ENCODE measurements at regions not wholly inside any gene's neighbourhood (a gene's known extent, or its start where the extent isn't known, plus 50 kb on each side); places are given as distances from the start of the nearest gene placed in this dataset.

GRCh38 chr14:54285030-54285429, 111.8 kb upstream of the CDKN3 start:
- no peaks in the 10 kb centered on the region for H4K20me1 ChIP-seq (ENCODE audit: insufficient read depth)
- H3K4me3 ChIP-seq (ENCODE audit: low read length), result no peak overlapping the region
- H3K36me3 ChIP-seq (ENCODE audit: insufficient read depth, low read length), result no peaks in the 10 kb centered on the region
- no peaks in the 10 kb centered on the region for H3K79me2 ChIP-seq (replicated peaks; ENCODE audit: insufficient read depth, low read length)
- TF ChIP-seq EP300 (conservative IDR thresholded peaks at IDR 0.05; ENCODE audit: poor library complexity, severe bottlenecking) (no peak), SMC3 (conservative IDR thresholded peaks at IDR 0.05; ENCODE audit: poor library complexity) (no peak), EZH2 (IDR thresholded peaks at IDR 0.05; ENCODE audit: borderline replicate concordance, insufficient read depth, low read length, poor library complexity, severe bottlenecking) (no peak), RAD21 (conservative IDR thresholded peaks at IDR 0.05) (no peak), POLR2AphosphoS5 (IDR thresholded peaks at IDR 0.05) (no peak), TAF1 (IDR thresholded peaks at IDR 0.05; ENCODE audit: low read depth) (no peak), MXI1 (conservative IDR thresholded peaks at IDR 0.05; ENCODE audit: poor library complexity, severe bottlenecking) (no peak), CTCF (IDR thresholded peaks at IDR 0.05; ENCODE audit: poor library complexity, severe bottlenecking) (no peak)
- TF ChIP-seq, protein P1, sequence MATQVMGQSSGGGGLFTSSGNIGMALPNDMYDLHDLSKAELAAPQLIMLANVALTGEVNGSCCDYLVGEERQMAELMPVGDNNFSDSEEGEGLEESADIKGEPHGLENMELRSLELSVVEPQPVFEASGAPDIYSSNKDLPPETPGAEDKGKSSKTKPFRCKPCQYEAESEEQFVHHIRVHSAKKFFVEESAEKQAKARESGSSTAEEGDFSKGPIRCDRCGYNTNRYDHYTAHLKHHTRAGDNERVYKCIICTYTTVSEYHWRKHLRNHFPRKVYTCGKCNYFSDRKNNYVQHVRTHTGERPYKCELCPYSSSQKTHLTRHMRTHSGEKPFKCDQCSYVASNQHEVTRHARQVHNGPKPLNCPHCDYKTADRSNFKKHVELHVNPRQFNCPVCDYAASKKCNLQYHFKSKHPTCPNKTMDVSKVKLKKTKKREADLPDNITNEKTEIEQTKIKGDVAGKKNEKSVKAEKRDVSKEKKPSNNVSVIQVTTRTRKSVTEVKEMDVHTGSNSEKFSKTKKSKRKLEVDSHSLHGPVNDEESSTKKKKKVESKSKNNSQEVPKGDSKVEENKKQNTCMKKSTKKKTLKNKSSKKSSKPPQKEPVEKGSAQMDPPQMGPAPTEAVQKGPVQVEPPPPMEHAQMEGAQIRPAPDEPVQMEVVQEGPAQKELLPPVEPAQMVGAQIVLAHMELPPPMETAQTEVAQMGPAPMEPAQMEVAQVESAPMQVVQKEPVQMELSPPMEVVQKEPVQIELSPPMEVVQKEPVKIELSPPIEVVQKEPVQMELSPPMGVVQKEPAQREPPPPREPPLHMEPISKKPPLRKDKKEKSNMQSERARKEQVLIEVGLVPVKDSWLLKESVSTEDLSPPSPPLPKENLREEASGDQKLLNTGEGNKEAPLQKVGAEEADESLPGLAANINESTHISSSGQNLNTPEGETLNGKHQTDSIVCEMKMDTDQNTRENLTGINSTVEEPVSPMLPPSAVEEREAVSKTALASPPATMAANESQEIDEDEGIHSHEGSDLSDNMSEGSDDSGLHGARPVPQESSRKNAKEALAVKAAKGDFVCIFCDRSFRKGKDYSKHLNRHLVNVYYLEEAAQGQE (IDR thresholded peaks at IDR 0.05; ENCODE audit: borderline replicate concordance), result no peak
- no peak overlapping the region for H3K27ac ChIP-seq (ENCODE audit: low read length)
- no peaks in the 10 kb centered on the region for H3F3A ChIP-seq (ENCODE audit: insufficient read depth, low read length, poor library complexity, severe bottlenecking)
- no peak overlapping the region for H3K9ac ChIP-seq (ENCODE audit: low read length)
- no peak overlapping the region for H3K4me2 ChIP-seq (ENCODE audit: low read length)
- no peak overlapping the region for H2AFZ ChIP-seq (ENCODE audit: low read depth, low read length)
- no peaks in the 10 kb centered on the region for H3K9me2 ChIP-seq (ENCODE audit: insufficient read depth, low read length)
- H3K27me3 ChIP-seq (ENCODE audit: insufficient read depth, low read depth, low read length), result no peaks in the 10 kb centered on the region
- H3K9me3 ChIP-seq (ENCODE audit: low read length), result no peaks in the 10 kb centered on the region

GRCh38 chr14:54291491-54292191, 105.2 kb upstream of the CDKN3 start:
- H3K27ac ChIP-seq (ENCODE audit: low read length), result no peak overlapping the region
- no peaks in the 10 kb centered on the region for H3K27me3 ChIP-seq (ENCODE audit: insufficient read depth, low read depth, low read length)
- H3K9me3 ChIP-seq (ENCODE audit: low read length), result no peaks in the 10 kb centered on the region
- no peaks in the 10 kb centered on the region for H3F3A ChIP-seq (ENCODE audit: insufficient read depth, low read length, poor library complexity, severe bottlenecking)
- H3K4me2 ChIP-seq (ENCODE audit: low read length), result no peak overlapping the region
- H3K36me3 ChIP-seq (ENCODE audit: insufficient read depth, low read length), result no peaks in the 10 kb centered on the region
- H2AFZ ChIP-seq (ENCODE audit: low read depth, low read length), result no peak overlapping the region
- H3K79me2 ChIP-seq (replicated peaks; ENCODE audit: insufficient read depth, low read length), result no peaks in the 10 kb centered on the region
- TF ChIP-seq, protein P1 (IDR thresholded peaks at IDR 0.05; ENCODE audit: borderline replicate concordance), result no peak
- TF ChIP-seq EP300 (conservative IDR thresholded peaks at IDR 0.05; ENCODE audit: poor library complexity, severe bottlenecking) (no peak), TAF1 (IDR thresholded peaks at IDR 0.05; ENCODE audit: low read depth) (no peak), EZH2 (IDR thresholded peaks at IDR 0.05; ENCODE audit: borderline replicate concordance, insufficient read depth, low read length, poor library complexity, severe bottlenecking) (no peak), POLR2AphosphoS5 (IDR thresholded peaks at IDR 0.05) (no peak), RAD21 (conservative IDR thresholded peaks at IDR 0.05) (no peak), MXI1 (conservative IDR thresholded peaks at IDR 0.05; ENCODE audit: poor library complexity, severe bottlenecking) (no peak), SMC3 (conservative IDR thresholded peaks at IDR 0.05; ENCODE audit: poor library complexity) (no peak), CTCF (IDR thresholded peaks at IDR 0.05; ENCODE audit: poor library complexity, severe bottlenecking) (no peak)
- no peaks in the 10 kb centered on the region for H4K20me1 ChIP-seq (ENCODE audit: insufficient read depth)
- H3K9ac ChIP-seq (ENCODE audit: low read length), result no peak overlapping the region
- H3K9me2 ChIP-seq (ENCODE audit: insufficient read depth, low read length), result no peaks in the 10 kb centered on the region
- no peak overlapping the region for H3K4me3 ChIP-seq (ENCODE audit: low read length)

Data from neural cell (in vitro differentiated cells).